Natural killer cell treated with Interleukin-12 subunit alpha and Interleukin-12 subunit beta and Interleukin-15 and Interleukin-18, amount 100 ng/mL, for 72 hours (primary cell): ENCODE measurements at regions not wholly inside any gene's neighbourhood (a gene's known extent, or its start where the extent isn't known, plus 50 kb on each side); places are given as distances from the start of the nearest gene placed in this dataset.
"Not testable (repeated sequence)": the region's sequence is repeated elsewhere in the genome, so short reads cannot be mapped to it uniquely, and the experiment has no call there.

ENCODE experiments used
- ATAC-seq, 2 donors: fragments of 150-1000 bp; cut with Tn5 transposase in 1 of 2; sonication (Bioruptor Pico), chemical (Tn5 transposase) in 1 of 2; 2 replicates each; pipeline ENCODE4 v1.10.0; 2021
- DNase-seq: peaks from one replicate; pipeline ENCODE4 v3.0.0; 2022; ENCODE audit warnings: low spot score
- H3K27ac Mint-ChIP-seq, 2 donors: 1 replicate in 1 of 2; 2 replicates in 1 of 2; pipeline ENCODE4 v1.8.0; 2022; ENCODE audit warnings: mixed read lengths in 2 of 2, mild to moderate bottlenecking in 1 of 2, moderate library complexity in 1 of 2
- H3K27me3 Mint-ChIP-seq, 2 donors: 1 replicate in 1 of 2; 2 replicates in 1 of 2; pipeline ENCODE4 v1.8.0; 2022; ENCODE audit warnings: mixed read lengths in 2 of 2
- H3K36me3 Mint-ChIP-seq: one replicate; pipeline ENCODE4 v1.8.0; 2022; ENCODE audit warnings: mixed read lengths
- H3K4me1 Mint-ChIP-seq, 2 donors: 1 replicate in 1 of 2; 2 replicates in 1 of 2; pipeline ENCODE4 v1.8.0; 2022; ENCODE audit warnings: low read depth in 2 of 2, mixed read lengths in 2 of 2, mild to moderate bottlenecking in 1 of 2
- H3K4me3 Mint-ChIP-seq: one replicate; pipeline ENCODE4 v1.8.0; 2022; ENCODE audit warnings: mixed read lengths
- H3K9me3 Mint-ChIP-seq: 2 replicates; pipeline ENCODE4 v1.8.0; 2022; ENCODE audit warnings: mixed read lengths

DNA sequence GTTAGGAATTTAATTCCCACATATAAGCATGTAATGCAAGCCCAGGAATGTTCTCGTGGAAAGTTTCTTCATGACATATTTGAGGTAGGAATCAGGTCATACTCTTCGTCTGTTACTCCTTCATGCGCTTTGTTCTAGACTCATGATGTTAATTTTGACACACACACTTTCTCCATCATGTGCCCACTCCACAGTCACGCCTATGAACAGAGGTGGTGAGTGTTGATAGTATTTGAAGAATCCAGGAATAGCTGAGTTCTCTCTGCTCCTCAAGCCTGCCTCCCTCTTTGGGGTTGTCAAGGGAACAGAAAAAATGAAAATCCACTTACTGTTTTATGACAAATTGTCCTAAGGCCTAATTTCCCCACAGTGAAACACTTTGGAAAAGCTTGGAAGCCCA, 117.3 kb upstream of the SERPINE2 start:
- ATAC-seq = no peak
- Mint-ChIP-seq H3K27me3 (peaks cover 7 to 44% of the 10 kb centered on the region in 2 donors), H3K9me3 (no peaks in the 10 kb centered on the region), H3K4me3 (no peak overlapping the region), H3K27ac (no peak overlapping the region), H3K36me3 (no peaks in the 10 kb centered on the region), H3K4me1 (no peaks in the 10 kb centered on the region)
- DNase-seq = no peak

DNA sequence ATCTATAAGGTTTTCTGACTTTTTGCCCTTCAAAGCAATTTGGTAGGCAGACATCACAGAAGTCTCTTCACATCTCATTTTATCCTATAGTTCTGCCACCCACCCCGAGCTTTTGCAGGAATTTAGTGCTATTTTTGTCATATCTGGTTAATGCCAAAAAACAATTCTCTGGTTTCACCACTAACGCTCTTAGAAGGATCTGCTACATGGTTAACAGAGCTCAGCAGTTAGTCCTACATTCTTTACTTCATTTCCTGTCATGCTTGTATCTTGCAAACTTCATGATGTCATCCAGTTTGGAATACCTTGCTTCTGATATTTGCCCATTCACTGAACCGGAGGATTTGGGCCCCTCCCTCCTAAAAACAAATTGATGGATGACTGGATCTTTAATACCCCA, 116.8 kb upstream of the SERPINE2 start:
- no peak for ATAC-seq
- Mint-ChIP-seq H3K9me3 (no peaks in the 10 kb centered on the region), H3K4me3 (no peak overlapping the region), H3K27me3 (peaks cover 7 to 44% of the 10 kb centered on the region in 2 donors), H3K27ac (no peak overlapping the region), H3K36me3 (no peaks in the 10 kb centered on the region), H3K4me1 (no peaks in the 10 kb centered on the region)
- DNase-seq = no peak

GRCh38 chr2:224155371-224155770, 116.3 kb upstream of the SERPINE2 start:
- ATAC-seq (no peak), DNase-seq (no peak)
- Mint-ChIP-seq H3K4me1 (no peaks in the 10 kb centered on the region), H3K27me3 (peaks cover 10 to 47% of the 10 kb centered on the region in 2 donors), H3K27ac (no peak overlapping the region), H3K9me3 (no peaks in the 10 kb centered on the region), H3K36me3 (no peaks in the 10 kb centered on the region), H3K4me3 (no peak overlapping the region)

GRCh38 chr2:224151680-224152310, 112.7 kb upstream of the SERPINE2 start:
- Mint-ChIP-seq H3K27me3 (peaks cover 12 to 31% of the 10 kb centered on the region in 2 donors), H3K36me3 (no peaks in the 10 kb centered on the region), H3K4me3 (no peak overlapping the region), H3K27ac (no peak overlapping the region), H3K4me1 (no peaks in the 10 kb centered on the region), H3K9me3 (no peaks in the 10 kb centered on the region)
- DNase-seq = no peak
- no peak for ATAC-seq

DNA sequence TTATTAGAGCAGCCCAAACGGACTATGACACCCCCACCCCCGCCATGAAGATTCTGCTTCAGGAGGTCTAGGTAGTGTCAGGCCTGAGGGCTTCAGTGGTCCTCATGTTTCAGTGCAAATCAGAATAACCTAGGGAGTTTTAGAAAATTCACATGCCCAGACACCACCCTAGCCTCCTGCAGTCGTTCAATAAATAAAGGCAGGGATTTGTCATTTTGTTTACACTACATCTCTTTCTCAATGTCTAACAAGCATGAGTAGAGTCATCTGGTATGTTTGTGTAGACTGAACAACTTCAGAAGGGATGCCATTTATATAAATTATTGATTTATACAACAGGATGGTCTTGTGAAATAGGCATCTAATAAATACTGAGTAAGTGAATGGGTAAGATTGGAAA, 112.1 kb upstream of the SERPINE2 start:
- no peak overlapping the region for H3K27ac Mint-ChIP-seq
- DNase-seq (no peak), ATAC-seq (no peak)
- H3K4me3 Mint-ChIP-seq = no peak overlapping the region
- H3K4me1 Mint-ChIP-seq = no peaks in the 10 kb centered on the region
- no peaks in the 10 kb centered on the region for H3K36me3 Mint-ChIP-seq
- H3K9me3 Mint-ChIP-seq = no peaks in the 10 kb centered on the region
- peaks cover 18 to 31% of the 10 kb centered on the region in 2 donors for H3K27me3 Mint-ChIP-seq

GRCh38 chr2:224148058-224148457, 109.0 kb upstream of the SERPINE2 start:
- not testable (repeated sequence) for H3K27ac Mint-ChIP-seq, H3K4me1 Mint-ChIP-seq, DNase-seq, H3K4me3 Mint-ChIP-seq, ATAC-seq, H3K36me3 Mint-ChIP-seq, H3K9me3 Mint-ChIP-seq
- H3K27me3 Mint-ChIP-seq = peaks cover 20 to 25% of the 10 kb centered on the region in 2 donors

DNA sequence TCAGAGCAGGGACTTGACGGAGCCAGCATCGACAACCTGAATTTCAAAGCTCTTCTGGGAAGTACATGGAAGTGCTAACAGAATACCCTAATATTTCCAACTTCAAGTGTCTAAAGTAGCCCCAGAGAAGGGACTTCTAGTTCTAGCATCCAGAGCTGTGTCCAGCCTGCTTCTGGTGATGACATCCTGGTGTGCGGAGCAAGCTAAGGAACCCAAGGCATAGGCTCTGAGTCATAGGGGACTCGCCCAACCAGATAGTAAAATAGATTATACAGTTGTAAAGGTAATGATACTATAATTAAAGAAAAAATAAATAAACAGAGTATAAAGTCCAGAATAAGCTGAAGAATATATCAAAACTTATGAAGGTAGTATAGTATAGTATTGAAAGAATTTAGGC, 108.1 kb upstream of the SERPINE2 start:
- no peak for ATAC-seq
- H3K4me3 Mint-ChIP-seq = no peak overlapping the region
- H3K27ac Mint-ChIP-seq = no peak overlapping the region
- no peaks in the 10 kb centered on the region for H3K9me3 Mint-ChIP-seq
- no peak for DNase-seq
- no peaks in the 10 kb centered on the region for H3K36me3 Mint-ChIP-seq
- H3K4me1 Mint-ChIP-seq = no peaks in the 10 kb centered on the region
- H3K27me3 Mint-ChIP-seq = peaks cover 25 to 32% of the 10 kb centered on the region in 2 donors

- H3K4me1 Mint-ChIP-seq = no peaks in the 10 kb centered on the region
- H3K27ac Mint-ChIP-seq = no peak overlapping the region
- H3K4me3 Mint-ChIP-seq = no peak overlapping the region
- ATAC-seq (no peak), DNase-seq (no peak)
- H3K27me3 Mint-ChIP-seq = peaks cover 29 to 38% of the 10 kb centered on the region in 2 donors
- no peaks in the 10 kb centered on the region for H3K36me3 Mint-ChIP-seq
- no peaks in the 10 kb centered on the region for H3K9me3 Mint-ChIP-seq
These were observed 107.5 kb upstream of the SERPINE2 start for GRCh38 chr2:224146356-224147160.

DNA sequence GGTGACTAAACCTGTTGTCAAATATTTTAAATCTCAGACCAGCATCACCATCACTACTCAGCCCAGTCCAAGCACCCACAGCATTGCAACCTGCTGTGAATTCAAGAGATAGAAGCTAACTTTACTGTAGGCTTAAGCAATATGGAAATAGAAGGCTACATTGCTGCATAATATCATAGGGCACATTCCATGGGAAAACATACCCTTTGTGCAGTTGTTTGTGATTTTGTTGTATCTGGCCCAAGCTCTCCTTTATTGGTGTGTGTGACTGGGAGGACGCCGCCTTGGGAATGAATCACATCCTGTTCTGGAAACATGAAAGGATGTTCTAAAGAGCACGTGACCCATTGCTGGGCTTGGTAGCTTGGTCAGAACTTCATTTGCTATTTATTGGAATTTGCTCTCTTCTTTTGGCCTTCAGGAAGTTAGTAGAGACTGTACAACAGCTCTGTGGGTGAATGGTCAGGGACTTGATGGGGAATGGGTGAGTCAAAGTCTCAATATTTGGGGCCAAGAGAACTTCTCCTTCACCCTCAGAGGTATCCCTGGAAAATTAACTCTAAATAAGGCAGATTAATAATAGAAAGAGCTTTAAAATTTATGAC, 106.8 kb upstream of the SERPINE2 start:
- ATAC-seq = no peak
- Mint-ChIP-seq H3K27ac (no peak overlapping the region), H3K27me3 (peaks cover 30 to 45% of the 10 kb centered on the region in 2 donors), H3K9me3 (no peaks in the 10 kb centered on the region), H3K4me3 (no peak overlapping the region), H3K4me1 (no peaks in the 10 kb centered on the region), H3K36me3 (no peaks in the 10 kb centered on the region)
- no peak for DNase-seq

DNA sequence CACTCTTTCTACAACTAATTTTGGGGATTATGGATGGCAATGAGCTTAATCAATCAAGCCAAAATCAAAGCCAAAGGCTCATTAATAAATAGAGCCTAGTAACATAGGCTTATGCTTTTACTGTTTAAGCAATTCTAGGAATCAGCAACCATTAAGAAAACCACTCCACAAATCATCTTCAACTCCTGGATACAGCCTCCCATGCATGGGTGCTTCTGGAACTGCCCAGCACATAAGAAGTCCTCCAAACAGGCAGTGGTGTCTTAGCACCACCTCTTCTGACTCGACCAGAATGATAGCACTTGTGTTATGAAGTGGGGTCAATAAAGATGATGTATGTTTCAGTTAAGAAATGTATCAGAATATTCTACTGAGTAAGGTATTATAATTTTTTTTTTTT, 104.4 kb upstream of the SERPINE2 start:
- no peak for DNase-seq
- H3K9me3 Mint-ChIP-seq = no peaks in the 10 kb centered on the region
- peaks cover 30 to 44% of the 10 kb centered on the region in 2 donors for H3K27me3 Mint-ChIP-seq
- H3K4me1 Mint-ChIP-seq = no peaks in the 10 kb centered on the region
- H3K36me3 Mint-ChIP-seq = no peaks in the 10 kb centered on the region
- ATAC-seq = no peak
- H3K4me3 Mint-ChIP-seq = no peak overlapping the region
- H3K27ac Mint-ChIP-seq = no peak overlapping the region

GRCh38 chr2:224142397-224143312, 103.6 kb upstream of the SERPINE2 start:
- no peak for DNase-seq
- Mint-ChIP-seq H3K4me1 (no peaks in the 10 kb centered on the region), H3K4me3 (no peak overlapping the region), H3K9me3 (no peaks in the 10 kb centered on the region), H3K27ac (no peak overlapping the region), H3K27me3 (peaks cover 32 to 46% of the 10 kb centered on the region in 2 donors), H3K36me3 (no peaks in the 10 kb centered on the region)
- no peak for ATAC-seq

GRCh38 chr2:224141304-224141703, 102.2 kb upstream of the SERPINE2 start:
- Mint-ChIP-seq H3K27me3 (peaks cover 29 to 46% of the 10 kb centered on the region in 2 donors), H3K4me3 (no peak overlapping the region), H3K27ac (no peak overlapping the region), H3K9me3 (no peaks in the 10 kb centered on the region), H3K4me1 (no peaks in the 10 kb centered on the region), H3K36me3 (no peaks in the 10 kb centered on the region)
- ATAC-seq (no peak), DNase-seq (no peak)

DNA sequence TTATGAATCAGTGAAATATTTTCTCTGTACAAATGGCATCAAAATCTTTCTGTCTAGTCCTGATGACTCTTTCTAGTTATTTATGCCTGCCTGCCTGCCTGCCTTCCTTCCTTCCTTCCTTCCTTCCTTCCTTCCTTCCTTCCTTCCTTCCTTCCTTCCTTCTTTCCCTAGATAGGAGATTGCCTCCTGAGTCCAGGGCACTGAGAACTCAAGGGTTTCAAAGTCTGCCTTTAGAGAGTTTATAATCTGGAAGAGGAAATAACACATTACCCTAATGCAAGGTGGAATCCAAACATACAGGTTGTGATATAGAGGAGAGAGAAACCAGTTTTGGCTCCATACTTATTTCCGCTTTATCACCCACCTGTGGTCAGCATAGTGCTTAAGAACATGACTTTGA, 98.1 kb upstream of the SERPINE2 start:
- Mint-ChIP-seq H3K9me3 (no peaks in the 10 kb centered on the region), H3K4me3 (no peak overlapping the region), H3K27me3 (peaks cover 26 to 49% of the 10 kb centered on the region in 2 donors), H3K27ac (no peak overlapping the region), H3K36me3 (no peaks in the 10 kb centered on the region), H3K4me1 (no peaks in the 10 kb centered on the region)
- no peak for DNase-seq
- ATAC-seq = no peak
